Lower leg skin (tissue), 3 donors: ENCODE measurements at regions not wholly inside any gene's neighbourhood (a gene's known extent, or its start where the extent isn't known, plus 50 kb on each side); places are given as distances from the start of the nearest gene placed in this dataset.

Experiments used
- CTCF ChIP-seq, 3 donors: fragments of 450-650 bp; IDR thresholded peaks; one replicate each; pipeline ENCODE4 v1.5.1; 2016; ENCODE audit warnings: antibody characterized with exemption in 3 of 3, mild to moderate bottlenecking in 3 of 3, moderate library complexity in 2 of 3
- POLR2A ChIP-seq, 2 donors: fragments of 450-650 bp; IDR thresholded peaks; one replicate each; pipeline ENCODE4 v1.6.1; 2016 to 2017; ENCODE audit warnings: antibody characterized with exemption in 2 of 2, mild to moderate bottlenecking in 1 of 2, moderate library complexity in 1 of 2

GRCh38 chr1:178572604-178573003 lies 59.7 kb downstream of the TEX35 start:
- TF ChIP-seq CTCF (IDR thresholded peaks at IDR 0.05), result no peak
- TF ChIP-seq POLR2A (IDR thresholded peaks at IDR 0.05), result no peak
